Hepatocyte (in vitro differentiated cells): ENCODE measurements at regions not wholly inside any gene's neighbourhood (a gene's known extent, or its start where the extent isn't known, plus 50 kb on each side); places are given as distances from the start of the nearest gene placed in this dataset.

Source experiments
- DNase-seq: peaks from one replicate; pipeline ENCODE4 v3.0.0-alpha.2; 2016; ENCODE audit warnings: low spot score
- H2AFZ ChIP-seq: fragments of 200-600 bp; sonication (generic); 2 replicates; pipeline ENCODE4 v1.6.0; 2016; ENCODE audit warnings: antibody characterized with exemption, mild to moderate bottlenecking
- H3K27ac ChIP-seq: fragments of 200-600 bp; sonication (generic); 2 replicates; pipeline ENCODE4 v1.5.1; 2016; ENCODE audit warnings: mild to moderate bottlenecking
- H3K27me3 ChIP-seq: fragments of 200-600 bp; sonication (generic); 2 replicates; pipeline ENCODE4 v1.6.1; 2016
- H3K36me3 ChIP-seq: fragments of 200-600 bp; sonication (generic); replicated peaks from 2 replicates; pipeline ENCODE4 v1.5.1; 2016; ENCODE audit warnings: low read depth; ENCODE audit not compliant: insufficient read depth
- H3K4me1 ChIP-seq: fragments of 200-600 bp; sonication (generic); 2 replicates; pipeline ENCODE4 v1.5.1; 2016; ENCODE audit warnings: mild to moderate bottlenecking, moderate library complexity; ENCODE audit not compliant: insufficient read depth
- H3K4me2 ChIP-seq: fragments of 200-600 bp; sonication (generic); 2 replicates; pipeline ENCODE4 v1.6.0; 2016
- H3K4me3 ChIP-seq: fragments of 200-600 bp; sonication (generic); 2 replicates; pipeline ENCODE4 v1.5.1; 2016; ENCODE audit warnings: mild to moderate bottlenecking
- H3K79me2 ChIP-seq: fragments of 200-600 bp; sonication (generic); 2 replicates; pipeline ENCODE4 v1.6.0; 2017; ENCODE audit warnings: mild to moderate bottlenecking
- H3K9me2 ChIP-seq: fragments of 200-600 bp; sonication (generic); replicated peaks from 2 replicates; pipeline ENCODE4 v1.6.0; 2017; ENCODE audit warnings: mild to moderate bottlenecking; ENCODE audit not compliant: insufficient read depth
- H3K9me3 ChIP-seq: fragments of 200-600 bp; sonication (generic); 2 replicates; pipeline ENCODE4 v1.5.1; 2016; ENCODE audit warnings: low read depth, mild to moderate bottlenecking
- H4K20me1 ChIP-seq: fragments of 200-600 bp; sonication (generic); 2 replicates; pipeline ENCODE4 v1.6.0; 2016; ENCODE audit warnings: mild to moderate bottlenecking; ENCODE audit not compliant: insufficient read depth, poor library complexity, severe bottlenecking
- CTCF ChIP-seq: fragments of 200-600 bp; sonication (generic); IDR thresholded peaks from 2 replicates; pipeline ENCODE4 v1.5.1; 2016; ENCODE audit warnings: antibody characterized with exemption, mild to moderate bottlenecking; ENCODE audit not compliant: poor library complexity
- EZH2 ChIP-seq: fragments of 200-600 bp; sonication (generic); IDR thresholded peaks from 2 replicates; pipeline ENCODE4 v1.6.1; 2016; ENCODE audit warnings: antibody characterized with exemption, mild to moderate bottlenecking, borderline replicate concordance
- EZH2phosphoT487 ChIP-seq: fragments of 200-600 bp; sonication (generic); IDR thresholded peaks from one replicate; pipeline ENCODE4 v1.6.1; 2018; ENCODE audit warnings: antibody characterized with exemption, mild to moderate bottlenecking, low read depth, moderate library complexity; ENCODE audit not compliant: unreplicated experiment, severe bottlenecking
- WGBS: methylation state at CpG from one replicate; pipeline ENCODE4 v1.1.6; 2016; ENCODE audit warnings: low lambda C conversion rate; ENCODE audit errors: missing lambda C conversion rate; 5-methylcytosine and 5-hydroxymethylcytosine counted together

- no peak for TF ChIP-seq CTCF
- Histone ChIP-seq H3K79me2 (no peaks in the 10 kb centered on the region), H3K9me2 (no peaks in the 10 kb centered on the region), H3K9me3 (no peaks in the 10 kb centered on the region), H3K4me1 (no peaks in the 10 kb centered on the region), H3K27ac (no peak overlapping the region), H4K20me1 (no peaks in the 10 kb centered on the region), H3K36me3 (no peaks in the 10 kb centered on the region), H3K4me3 (no peak overlapping the region), H2AFZ (no peak overlapping the region), H3K4me2 (no peak overlapping the region), H3K27me3 (no peaks in the 10 kb centered on the region)
- 86% methylated on average over 9 of the region's 9 CpGs for WGBS
- DNase-seq: no peak
Observed at GRCh38 chr2:59726228-59727120, 827.0 kb downstream of the BCL11A start.

- H3K36me3 ChIP-seq: no peaks in the 10 kb centered on the region
- H3K4me1 ChIP-seq: no peaks in the 10 kb centered on the region
- DNase-seq: no peak
- no peak overlapping the region for H3K4me2 ChIP-seq
- H3K27ac ChIP-seq: no peak overlapping the region
- no peaks in the 10 kb centered on the region for H3K79me2 ChIP-seq
- H3K4me3 ChIP-seq: no peak overlapping the region
- H2AFZ ChIP-seq: no peak overlapping the region
- H4K20me1 ChIP-seq: no peaks in the 10 kb centered on the region
- H3K27me3 ChIP-seq: no peaks in the 10 kb centered on the region
- H3K9me3 ChIP-seq: no peaks in the 10 kb centered on the region
- H3K9me2 ChIP-seq: no peaks in the 10 kb centered on the region
- 84% methylated on average over 3 of the region's 3 CpGs for WGBS
- TF ChIP-seq EZH2phosphoT487: no peak
- TF ChIP-seq EZH2: no peak
- no peak for TF ChIP-seq CTCF
Observed at GRCh38 chr2:59724746-59725145, 828.7 kb downstream of the BCL11A start.

- Histone ChIP-seq H2AFZ (no peak overlapping the region), H3K9me2 (no peaks in the 10 kb centered on the region), H3K36me3 (no peaks in the 10 kb centered on the region), H3K4me1 (no peaks in the 10 kb centered on the region), H3K27me3 (no peaks in the 10 kb centered on the region), H3K9me3 (no peaks in the 10 kb centered on the region), H3K4me3 (no peak overlapping the region), H3K4me2 (no peak overlapping the region), H3K79me2 (no peaks in the 10 kb centered on the region), H4K20me1 (no peaks in the 10 kb centered on the region), H3K27ac (no peak overlapping the region)
- 77% methylated on average over 4 of the region's 4 CpGs for WGBS
- no peak for DNase-seq
- TF ChIP-seq EZH2 (no peak), EZH2phosphoT487 (no peak)
Observed at GRCh38 chr2:59720296-59720866, 833.1 kb downstream of the BCL11A start.

- no peaks in the 10 kb centered on the region for H3K36me3 ChIP-seq
- H3K4me3 ChIP-seq: no peak overlapping the region
- H4K20me1 ChIP-seq: no peaks in the 10 kb centered on the region
- H3K4me1 ChIP-seq: no peaks in the 10 kb centered on the region
- H3K9me2 ChIP-seq: no peaks in the 10 kb centered on the region
- H2AFZ ChIP-seq: no peak overlapping the region
- DNase-seq: no peak
- H3K27ac ChIP-seq: no peak overlapping the region
- WGBS: 83% methylated on average over 3 of the region's 3 CpGs
- H3K4me2 ChIP-seq: no peak overlapping the region
- H3K27me3 ChIP-seq: no peaks in the 10 kb centered on the region
- no peaks in the 10 kb centered on the region for H3K79me2 ChIP-seq
- no peak for TF ChIP-seq CTCF
- no peaks in the 10 kb centered on the region for H3K9me3 ChIP-seq
Observed at GRCh38 chr2:59713577-59713976, 839.9 kb downstream of the BCL11A start.
